Fibroblast of lung (primary cell): ENCODE measurements at regions not wholly inside any gene's neighbourhood (a gene's known extent, or its start where the extent isn't known, plus 50 kb on each side); places are given as distances from the start of the nearest gene placed in this dataset.

Experiments used
- CTCF ChIP-seq, 2 donors: IDR thresholded peaks in 1 of 2; conservative IDR thresholded peaks in 1 of 2; 1 replicate in 1 of 2; 2 replicates in 1 of 2; pipeline ENCODE4 v1.5.1; 2011 to 2012; ENCODE audit warnings: low read length in 2 of 2, control low read depth in 1 of 2, inconsistent platforms in 1 of 2, low read depth in 1 of 2, mild to moderate bottlenecking in 1 of 2
- EZH2 ChIP-seq: IDR thresholded peaks from 2 replicates; pipeline ENCODE4 v1.5.1; 2012; ENCODE audit warnings: low read length, control low read depth, mild to moderate bottlenecking; ENCODE audit errors: missing control alignments

GRCh38 chr1:82704393-82704792 is 903.7 kb downstream of the ADGRL2 start:
- TF ChIP-seq CTCF (conservative IDR thresholded peaks at IDR 0.05 in 1 of 2, IDR thresholded peaks at IDR 0.05 in 1 of 2; ENCODE audit: low read depth in 1 of 2, low read length in 2 of 2), result no peak
- TF ChIP-seq EZH2, result no peak
